CD8-positive, alpha-beta memory T cell (primary cell): ENCODE measurements at regions not wholly inside any gene's neighbourhood (a gene's known extent, or its start where the extent isn't known, plus 50 kb on each side); places are given as distances from the start of the nearest gene placed in this dataset.
A peak's percentile ranks its signal among the peaks of the same experiment; 100 is the strongest.

Source experiments
- CTCF ChIA-PET: fragments of 350-600 bp; sonication (Branson Sonifier 250); formaldehyde crosslinking; loops from one replicate; lab custom pipeline; 2021; ENCODE audit warnings: antibody characterized with exemption; lab: Charles Lee
- POLR2A ChIA-PET: fragments of 350-600 bp; sonication (Branson Sonifier 250); formaldehyde crosslinking; loops from one replicate; lab custom pipeline; 2021; ENCODE audit warnings: antibody characterized with exemption; lab: Charles Lee
- DNase-seq, 5 donors: peaks; one replicate each; pipeline versions ENCODE4 v3.0.0 to v3.0.0-alpha.2; 2020 to 2022; ENCODE audit warnings: mixed read lengths in 1 of 5
- H3K27ac ChIP-seq: one replicate; pipeline ENCODE4 v1.7.0; 2013; ENCODE audit warnings: low read depth, mild to moderate bottlenecking, low read length, moderate library complexity
- H3K27me3 ChIP-seq: 2 replicates; pipeline ENCODE4 v1.7.0; 2013; ENCODE audit warnings: low read length, mild to moderate bottlenecking; ENCODE audit not compliant: insufficient read depth, poor library complexity, severe bottlenecking
- H3K36me3 ChIP-seq: 2 replicates; pipeline ENCODE4 v1.7.0; 2013; ENCODE audit warnings: mild to moderate bottlenecking, low read length, moderate library complexity; ENCODE audit not compliant: insufficient read depth
- H3K4me1 ChIP-seq: 2 replicates; pipeline ENCODE4 v1.7.0; 2013; ENCODE audit warnings: mild to moderate bottlenecking, low read length, moderate library complexity; ENCODE audit not compliant: insufficient read depth
- H3K4me3 ChIP-seq: 2 replicates; pipeline ENCODE4 v1.7.0; 2013; ENCODE audit warnings: mild to moderate bottlenecking, low read length
- H3K9me3 ChIP-seq: 2 replicates; pipeline ENCODE4 v1.7.0; 2013; ENCODE audit warnings: mild to moderate bottlenecking, low read length
- H3K27ac Mint-ChIP-seq, 8 donors: one replicate each; pipeline ENCODE4 v1.8.0; 2020 to 2021; ENCODE audit warnings: mixed read lengths in 8 of 8, mild to moderate bottlenecking in 6 of 8, inconsistent platforms in 3 of 8, moderate library complexity in 3 of 8
- H3K27me3 Mint-ChIP-seq, 2 donors: one replicate each; pipeline ENCODE4 v1.8.0; 2020 to 2021; ENCODE audit warnings: mixed read lengths in 2 of 2, mild to moderate bottlenecking in 1 of 2, moderate library complexity in 1 of 2
- H3K36me3 Mint-ChIP-seq, 3 donors: one replicate each; pipeline ENCODE4 v1.8.0; 2020 to 2021; ENCODE audit warnings: mixed read lengths in 3 of 3, inconsistent platforms in 1 of 3, mild to moderate bottlenecking in 1 of 3
- H3K4me1 Mint-ChIP-seq, 3 donors: one replicate each; pipeline ENCODE4 v1.8.0; 2020 to 2021; ENCODE audit warnings: mixed read lengths in 3 of 3, inconsistent platforms in 1 of 3, mild to moderate bottlenecking in 1 of 3
- H3K4me3 Mint-ChIP-seq, 7 donors: one replicate each; pipeline ENCODE4 v1.8.0; 2020 to 2021; ENCODE audit warnings: mixed read lengths in 7 of 7, mild to moderate bottlenecking in 6 of 7, moderate library complexity in 4 of 7, inconsistent platforms in 2 of 7
- H3K9me3 Mint-ChIP-seq, 5 donors: one replicate each; pipeline ENCODE4 v1.8.0; 2020 to 2022; ENCODE audit warnings: mixed read lengths in 5 of 5, mild to moderate bottlenecking in 3 of 5, moderate library complexity in 2 of 5, inconsistent platforms in 1 of 5

DNA sequence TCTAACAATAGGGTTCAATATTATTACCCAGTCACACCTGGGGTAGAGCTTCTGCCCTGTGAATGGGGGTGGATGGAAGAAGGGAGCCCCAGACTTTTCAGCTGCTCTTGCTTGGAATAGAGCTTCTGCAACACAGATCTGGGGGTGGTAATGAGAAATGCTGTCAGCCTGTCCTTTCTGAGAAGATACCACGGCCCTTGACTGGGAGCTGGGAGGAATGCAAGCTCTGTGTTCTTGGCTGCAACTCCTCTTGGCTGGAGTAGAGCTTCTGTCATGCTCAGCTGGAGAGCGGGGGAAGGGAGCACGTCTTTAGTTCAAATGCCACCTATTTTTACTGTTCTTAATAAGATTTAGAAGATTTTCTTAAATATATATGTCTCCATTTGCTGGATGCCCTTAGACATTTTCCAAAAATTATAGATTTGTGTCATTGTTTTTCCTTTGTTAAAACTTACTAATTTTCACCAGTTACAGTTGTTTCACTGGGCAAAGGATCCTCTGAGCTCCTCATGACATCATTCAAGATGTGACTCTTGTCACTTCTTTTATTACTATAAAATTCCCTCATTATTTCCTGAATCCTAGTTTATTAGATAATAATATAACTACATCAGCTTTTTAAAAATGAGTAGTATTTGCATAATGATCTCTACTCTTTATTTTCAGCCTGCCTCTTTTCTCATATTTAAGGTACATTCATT is 180.0 kb upstream of the TGFBR2 start:
- Mint-ChIP-seq H3K36me3 (peaks cover 0 to 7% (median 1%) of the 10 kb centered on the region in 3 donors), H3K27me3 (peaks cover 2 to 9% of the 10 kb centered on the region in 2 donors), H3K4me3 (no peak overlapping the region), H3K4me1 (no peaks in the 10 kb centered on the region), H3K9me3 (peaks cover 0 to 2% (median 0%) of the 10 kb centered on the region in 5 donors), H3K27ac (no peak overlapping the region)
- Histone ChIP-seq H3K27ac (no peak overlapping the region), H3K9me3 (no peaks in the 10 kb centered on the region), H3K4me1 (no peaks in the 10 kb centered on the region), H3K36me3 (no peaks in the 10 kb centered on the region), H3K27me3 (no peaks in the 10 kb centered on the region), H3K4me3 (no peak overlapping the region)
- CTCF ChIA-PET: interaction anchor here (1.2 kb wide), 1 partner anchor 10 kb away, joined by 3 read pairs; no protein-coding TSS in a partner anchor
- POLR2A ChIA-PET: no interaction called here
- no peak for DNase-seq

DNA sequence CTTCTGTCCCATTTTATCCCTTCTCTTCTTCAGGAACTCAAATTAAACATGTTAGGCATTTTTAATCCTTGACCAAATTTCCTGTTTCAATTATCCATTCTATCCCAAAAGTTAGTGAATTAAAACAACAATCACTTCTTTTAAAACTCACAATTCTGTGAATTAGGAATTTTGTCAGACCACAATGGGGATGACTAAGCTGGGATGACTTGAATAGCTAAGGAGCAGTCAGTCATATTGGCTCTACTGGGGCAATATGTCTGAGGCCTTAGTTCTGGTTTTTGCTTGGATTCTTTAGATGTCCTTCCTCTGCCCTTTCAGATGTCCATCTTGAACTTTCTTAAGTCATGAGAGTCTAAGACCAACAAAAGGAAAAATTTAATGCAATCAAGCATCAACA is 178.2 kb upstream of the TGFBR2 start:
- Mint-ChIP-seq H3K36me3 (peaks cover 0 to 7% (median 0%) of the 10 kb centered on the region in 3 donors), H3K4me3 (no peak overlapping the region), H3K4me1 (no peaks in the 10 kb centered on the region), H3K27me3 (peaks cover 2 to 9% of the 10 kb centered on the region in 2 donors), H3K9me3 (peaks cover 0 to 3% (median 0%) of the 10 kb centered on the region in 5 donors), H3K27ac (no peak overlapping the region)
- Histone ChIP-seq H3K27me3 (no peaks in the 10 kb centered on the region), H3K4me1 (no peaks in the 10 kb centered on the region), H3K27ac (no peak overlapping the region), H3K9me3 (no peaks in the 10 kb centered on the region), H3K36me3 (no peaks in the 10 kb centered on the region), H3K4me3 (no peak overlapping the region)
- ChIA-PET POLR2A (no interaction called here), CTCF (no interaction called here)
- no peak for DNase-seq

DNA sequence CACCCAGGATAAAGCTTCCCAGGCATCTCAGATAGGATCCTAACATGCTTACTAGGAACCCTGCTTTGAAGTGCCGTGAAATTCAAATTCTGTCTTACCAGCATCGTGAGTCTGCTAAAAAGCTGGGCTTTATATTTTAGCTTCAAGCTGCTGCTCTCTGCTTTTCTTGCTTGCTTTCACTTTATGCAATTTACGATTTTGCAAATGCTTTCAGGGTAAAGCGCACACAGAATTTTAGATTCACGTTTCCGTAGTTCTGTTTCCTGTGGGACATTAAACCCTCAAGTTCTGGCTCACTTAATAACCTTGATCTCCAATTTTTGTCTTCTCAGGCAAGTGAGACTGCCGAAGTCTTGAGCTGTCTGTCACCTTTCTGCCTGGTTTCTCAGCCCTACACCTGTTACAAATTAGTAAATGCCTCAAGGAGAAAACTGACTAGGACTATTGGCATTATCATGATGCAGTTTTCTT is 170.5 kb upstream of the TGFBR2 start:
- CTCF ChIA-PET: interaction anchor here (1.4 kb wide), 1 partner anchor 10 kb away, joined by 3 read pairs; no protein-coding TSS in a partner anchor
- peak overlapping the region in 7 of 8 donors; percentile 13 to 77 (median 66) for H3K27ac Mint-ChIP-seq
- no peaks in the 10 kb centered on the region for H3K27me3 Mint-ChIP-seq
- peaks cover 0 to 1% (median 0%) of the 10 kb centered on the region in 5 donors for H3K9me3 Mint-ChIP-seq
- peak in 1 of 5 donors; percentile 27 for DNase-seq
- H3K4me1 ChIP-seq: peaks cover 21% of the 10 kb centered on the region
- H3K36me3 Mint-ChIP-seq: no peaks in the 10 kb centered on the region
- no peak overlapping the region for H3K27ac ChIP-seq
- POLR2A ChIA-PET: no interaction called here
- peak overlapping the region; percentile 40 for H3K4me3 ChIP-seq
- H3K36me3 ChIP-seq: no peaks in the 10 kb centered on the region
- peaks cover 13 to 25% (median 19%) of the 10 kb centered on the region in 3 donors for H3K4me1 Mint-ChIP-seq
- H3K4me3 Mint-ChIP-seq: peak overlapping the region; percentile 52 to 80 (median 73)
- H3K9me3 ChIP-seq: no peaks in the 10 kb centered on the region
- no peaks in the 10 kb centered on the region for H3K27me3 ChIP-seq

DNA sequence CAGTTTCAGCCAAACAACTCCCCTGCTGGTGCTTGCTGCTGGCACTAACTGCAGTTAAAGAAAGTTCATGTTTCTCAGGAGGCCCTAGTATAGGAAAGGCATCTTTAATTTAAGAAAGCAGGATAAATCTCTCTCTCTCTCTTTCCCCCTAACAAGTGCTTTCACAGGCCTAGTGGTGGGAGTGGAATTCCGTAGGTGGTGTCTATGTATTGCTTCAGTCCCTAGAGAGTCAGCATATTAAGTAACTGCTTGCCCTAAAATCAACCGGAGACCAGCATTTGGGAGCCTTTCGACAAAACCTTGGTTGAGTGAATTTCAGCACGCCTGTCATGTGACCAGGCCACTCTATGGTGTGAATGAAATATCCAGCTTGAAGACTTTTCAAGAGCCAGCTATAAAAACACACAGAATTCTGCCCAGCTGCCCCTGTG is 169.2 kb upstream of the TGFBR2 start:
- Histone ChIP-seq H3K4me3 (no peak overlapping the region), H3K36me3 (no peaks in the 10 kb centered on the region), H3K4me1 (peaks cover 21% of the 10 kb centered on the region), H3K27ac (no peak overlapping the region), H3K27me3 (no peaks in the 10 kb centered on the region), H3K9me3 (no peaks in the 10 kb centered on the region)
- no peak for DNase-seq
- Mint-ChIP-seq H3K27me3 (no peaks in the 10 kb centered on the region), H3K4me1 (peaks cover 13 to 25% (median 19%) of the 10 kb centered on the region in 3 donors), H3K9me3 (peaks cover 0 to 1% (median 0%) of the 10 kb centered on the region in 5 donors), H3K36me3 (no peaks in the 10 kb centered on the region), H3K27ac (peak overlapping the region in 2 of 8 donors; percentile 29 to 30), H3K4me3 (peak overlapping the region in 1 of 7 donors; percentile 23)
- ChIA-PET POLR2A (no interaction called here), CTCF (interaction anchor here (0.6 to 1.4 kb wide), 3 partner anchors 11 to 192 kb away, joined by 3 read pairs; no protein-coding TSS in a partner anchor)

DNA sequence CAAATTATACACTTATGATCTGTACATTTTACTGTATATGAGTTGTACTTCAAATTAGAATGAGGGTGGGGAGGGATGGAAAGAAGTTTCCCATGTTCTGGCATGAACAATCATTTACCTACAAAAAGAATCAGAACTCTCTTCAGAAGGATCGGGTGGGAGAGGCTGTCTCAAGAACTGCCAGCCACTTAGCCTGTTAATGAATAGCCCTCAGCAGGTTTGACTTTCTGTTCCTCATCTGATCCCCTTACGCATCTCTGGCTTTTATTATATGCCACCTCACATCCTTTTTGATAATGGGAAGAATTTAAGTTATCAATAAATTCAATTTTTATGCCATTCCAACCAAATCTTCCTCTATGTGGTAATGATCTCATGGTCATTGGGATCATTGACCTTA is 168.3 kb upstream of the TGFBR2 start:
- Histone ChIP-seq H3K4me1 (peaks cover 21% of the 10 kb centered on the region), H3K27me3 (no peaks in the 10 kb centered on the region), H3K9me3 (no peaks in the 10 kb centered on the region), H3K27ac (no peak overlapping the region), H3K36me3 (no peaks in the 10 kb centered on the region), H3K4me3 (no peak overlapping the region)
- POLR2A ChIA-PET: no interaction called here
- no peaks in the 10 kb centered on the region for H3K9me3 Mint-ChIP-seq
- H3K27me3 Mint-ChIP-seq: no peaks in the 10 kb centered on the region
- no peak overlapping the region for H3K27ac Mint-ChIP-seq
- no peak overlapping the region for H3K4me3 Mint-ChIP-seq
- CTCF ChIA-PET: interaction anchor here (1.4 kb wide), 1 partner anchor 119 kb away, joined by 3 read pairs; no protein-coding TSS in a partner anchor
- no peak for DNase-seq
- H3K36me3 Mint-ChIP-seq: no peaks in the 10 kb centered on the region
- peaks cover 13 to 25% (median 19%) of the 10 kb centered on the region in 3 donors for H3K4me1 Mint-ChIP-seq

DNA sequence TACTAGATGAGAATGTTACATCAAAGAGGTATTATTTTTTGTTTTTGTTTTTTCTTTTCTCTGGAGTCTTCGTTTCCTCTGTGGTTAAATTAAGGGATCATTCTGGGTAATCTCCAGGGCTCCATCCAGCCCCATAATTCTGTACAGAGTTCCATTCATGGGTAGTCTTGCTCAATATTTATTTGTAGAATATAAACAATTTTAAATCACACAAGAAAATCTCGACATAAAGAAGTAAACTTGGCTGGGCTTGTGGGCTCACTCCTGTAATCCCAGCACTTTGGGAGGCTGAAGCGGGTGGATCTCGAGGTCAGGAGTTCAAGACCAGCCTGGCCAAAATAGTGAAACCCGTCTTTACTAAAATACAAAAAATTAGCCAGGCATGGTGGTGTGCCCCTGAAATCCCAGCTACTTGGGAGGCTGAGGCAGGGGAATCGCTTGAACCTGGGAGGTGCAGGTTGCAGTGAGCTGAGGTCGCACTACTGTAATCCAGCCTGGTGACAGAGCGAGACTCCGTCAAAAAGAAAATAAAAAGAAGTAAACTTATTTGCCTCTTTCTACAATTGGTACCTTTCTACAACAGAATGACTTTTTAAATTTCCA is 166.8 kb upstream of the TGFBR2 start:
- POLR2A ChIA-PET: no interaction called here
- no peaks in the 10 kb centered on the region for H3K36me3 ChIP-seq

DNA sequence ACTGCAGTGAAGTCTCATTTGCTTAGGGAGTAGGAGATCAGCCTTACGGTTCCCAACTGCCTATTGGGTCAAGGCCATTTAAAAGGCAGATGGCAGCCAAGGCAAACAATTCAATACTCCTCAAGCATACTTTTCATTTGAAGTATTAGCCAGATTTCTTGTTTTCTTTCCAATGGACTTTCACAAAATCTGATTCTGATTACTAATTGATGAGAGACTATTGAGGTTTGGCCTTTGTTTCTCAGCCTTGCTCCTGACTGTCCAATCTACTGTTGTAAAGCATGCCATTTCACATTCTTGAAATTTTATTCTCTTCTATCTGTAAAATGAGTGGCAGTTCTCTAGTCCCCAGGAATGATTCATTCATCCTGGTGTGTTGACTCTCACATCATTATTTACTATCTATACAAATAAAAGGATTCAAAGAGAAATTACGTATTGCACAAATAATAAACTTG is 166.2 kb upstream of the TGFBR2 start:
- H3K27ac ChIP-seq: no peak overlapping the region
- no peak overlapping the region for H3K27ac Mint-ChIP-seq
- no peak overlapping the region for H3K4me3 ChIP-seq
- DNase-seq: no peak
- H3K4me1 ChIP-seq: peaks cover 12% of the 10 kb centered on the region
- no peaks in the 10 kb centered on the region for H3K36me3 ChIP-seq
- H3K27me3 Mint-ChIP-seq: no peaks in the 10 kb centered on the region
- no peaks in the 10 kb centered on the region for H3K36me3 Mint-ChIP-seq
- H3K4me1 Mint-ChIP-seq: peaks cover 11 to 18% (median 15%) of the 10 kb centered on the region in 3 donors
- no peaks in the 10 kb centered on the region for H3K9me3 ChIP-seq
- no peaks in the 10 kb centered on the region for H3K9me3 Mint-ChIP-seq
- ChIA-PET POLR2A (no interaction called here), CTCF (no interaction called here)
- H3K4me3 Mint-ChIP-seq: no peak overlapping the region
- no peaks in the 10 kb centered on the region for H3K27me3 ChIP-seq

More for the DNA sequence above, 166.8 kb upstream of the TGFBR2 start:
- no peak overlapping the region for H3K27ac ChIP-seq
- peaks cover 11 to 22% (median 19%) of the 10 kb centered on the region in 3 donors for H3K4me1 Mint-ChIP-seq
- H3K36me3 Mint-ChIP-seq: no peaks in the 10 kb centered on the region
- H3K4me3 ChIP-seq: no peak overlapping the region
- H3K4me1 ChIP-seq: peaks cover 16% of the 10 kb centered on the region
- H3K9me3 Mint-ChIP-seq: no peaks in the 10 kb centered on the region
- no peaks in the 10 kb centered on the region for H3K27me3 Mint-ChIP-seq
- no peak overlapping the region for H3K4me3 Mint-ChIP-seq
- DNase-seq: no peak
- H3K27ac Mint-ChIP-seq: no peak overlapping the region
- no peaks in the 10 kb centered on the region for H3K27me3 ChIP-seq
- H3K9me3 ChIP-seq: no peaks in the 10 kb centered on the region
- CTCF ChIA-PET: no interaction called here

DNA sequence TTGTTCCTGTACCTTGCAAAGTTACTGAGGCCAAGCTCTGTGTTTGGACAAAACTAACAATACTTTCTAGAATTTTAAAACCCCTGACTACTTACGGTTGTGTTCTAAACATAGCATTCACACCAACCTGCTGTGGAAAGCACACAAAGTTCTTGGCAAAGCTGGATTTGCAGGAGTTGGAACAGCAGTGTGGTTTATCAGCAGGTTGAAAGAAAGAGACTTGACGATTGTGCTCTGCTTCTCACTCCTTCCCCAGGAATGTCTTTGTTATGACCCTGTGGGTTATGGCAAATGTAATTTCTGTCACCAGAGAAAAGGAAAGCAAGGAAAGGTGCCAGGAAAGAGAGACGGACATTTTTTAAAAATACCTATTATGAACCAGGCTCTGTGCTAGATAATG is 165.5 kb upstream of the TGFBR2 start:
- H3K27me3 Mint-ChIP-seq: no peaks in the 10 kb centered on the region
- POLR2A ChIA-PET: no interaction called here
- CTCF ChIA-PET: no interaction called here

More for the DNA sequence above, 165.5 kb upstream of the TGFBR2 start:
- Mint-ChIP-seq H3K9me3 (no peaks in the 10 kb centered on the region), H3K4me3 (no peak overlapping the region), H3K36me3 (no peaks in the 10 kb centered on the region), H3K4me1 (peaks cover 6 to 11% (median 8%) of the 10 kb centered on the region in 3 donors), H3K27ac (peak overlapping the region in 1 of 8 donors; percentile 29)
- Histone ChIP-seq H3K36me3 (no peaks in the 10 kb centered on the region), H3K27me3 (no peaks in the 10 kb centered on the region), H3K4me1 (peaks cover 6% of the 10 kb centered on the region), H3K9me3 (no peaks in the 10 kb centered on the region), H3K27ac (no peak overlapping the region), H3K4me3 (no peak overlapping the region)
- DNase-seq: no peak
